Panc1 (cell line): ENCODE measurements at regions not wholly inside any gene's neighbourhood (a gene's known extent, or its start where the extent isn't known, plus 50 kb on each side); places are given as distances from the start of the nearest gene placed in this dataset.

Experiments
- ATAC-seq: fragments of 200-7000 bp; cut with Tn5 transposase; 2 replicates; pipeline ENCODE4 v1.9.1; 2020; ENCODE audit warnings: mild to moderate bottlenecking, moderate library complexity
- BruUV-seq: library from RNA; stranded (reverse); fragments of 400-500 nt; replicated peaks from 2 replicates; lab custom pipeline; 2021; lab: Mats Ljungman, UMichigan
- CTCF ChIA-PET: fragments of 300-600 bp; sonication (Branson Sonifier 250); formaldehyde crosslinking; loops from one replicate; lab custom pipeline; 2022; ENCODE audit warnings: antibody characterized with exemption; lab: Charles Lee
- POLR2A ChIA-PET: fragments of 300-600 bp; sonication (Branson Sonifier 250); formaldehyde crosslinking; loops from one replicate; lab custom pipeline; 2022; ENCODE audit warnings: antibody characterized with exemption; lab: Charles Lee
- DNase-seq: peaks from one replicate; pipeline ENCODE4 v3.0.0-alpha.2; 2010; ENCODE audit warnings: low read depth, low spot score
- H3K27ac ChIP-seq: 2 replicates; pipeline ENCODE4 v1.5.1; 2011; ENCODE audit warnings: mild to moderate bottlenecking, low read length, inconsistent platforms
- H3K27me3 ChIP-seq: fragments of 200-500 bp; sonication (Bioruptor generic); 2 replicates; pipeline ENCODE4 v1.6.0; 2014; ENCODE audit warnings: low read length, inconsistent platforms; ENCODE audit not compliant: control insufficient read depth, insufficient read depth
- H3K36me3 ChIP-seq: fragments of 200-500 bp; sonication (Bioruptor generic); 2 replicates; pipeline ENCODE4 v1.5.1; 2014; ENCODE audit warnings: inconsistent platforms, mild to moderate bottlenecking, low read length, moderate library complexity; ENCODE audit not compliant: control insufficient read depth, insufficient read depth
- H3K4me1 ChIP-seq: 2 replicates; pipeline ENCODE4 v1.5.1; 2011; ENCODE audit warnings: inconsistent platforms, mild to moderate bottlenecking, low read length, moderate library complexity; ENCODE audit not compliant: control insufficient read depth, insufficient read depth
- H3K4me3 ChIP-seq, 2 experiments: 2 replicates each; pipeline ENCODE4 v1.5.1; 2011 to 2012; ENCODE audit warnings: low read depth in 2 of 2, low read length in 2 of 2, mild to moderate bottlenecking in 2 of 2, inconsistent platforms in 1 of 2, moderate library complexity in 1 of 2
- H3K9me3 ChIP-seq: fragments of 200-500 bp; sonication (Bioruptor generic); 2 replicates; pipeline ENCODE4 v1.5.1; 2014; ENCODE audit warnings: low read depth, mild to moderate bottlenecking, inconsistent platforms, low read length, moderate library complexity; ENCODE audit not compliant: control insufficient read depth, insufficient read depth
- POLR2AphosphoS5 ChIP-seq: IDR thresholded peaks from 2 replicates; pipeline ENCODE4 v1.6.1; 2012; ENCODE audit warnings: mild to moderate bottlenecking, low read depth, low read length, moderate library complexity
- REST ChIP-seq, 2 experiments: IDR thresholded peaks; 2 replicates each; pipeline ENCODE4 v1.6.1; 2011 to 2012; ENCODE audit warnings: low read depth in 2 of 2, control low read depth in 1 of 2, low read length in 1 of 2, mild to moderate bottlenecking in 1 of 2, moderate library complexity in 1 of 2; ENCODE audit not compliant: insufficient read depth in 1 of 2
- SIN3A ChIP-seq: IDR thresholded peaks from 2 replicates; pipeline ENCODE4 v1.6.1; 2012; ENCODE audit warnings: low read depth, mild to moderate bottlenecking, low read length, moderate library complexity, borderline replicate concordance; ENCODE audit not compliant: insufficient read depth
- TCF7L2 ChIP-seq: IDR thresholded peaks from 2 replicates; pipeline ENCODE4 v1.6.1; 2011; ENCODE audit warnings: mild to moderate bottlenecking, low read depth, low read length, inconsistent platforms
- in situ Hi-C: cut with HindIII; loops from 2 replicates; pipeline ENCODE4 v1.10.0; 2016; ENCODE audit warnings: low sequenced_read_pairs, low pct_unique_long_range_greater_than_20kb
- intact Hi-C: fragments of 100-400 bp; cut with micrococcal nuclease; formaldehyde crosslinking; loops from one replicate; pipeline ENCODE4 v1.10.0; 2022; ENCODE audit not compliant: unreplicated experiment
- TF ChIP-seq, protein P1 (sequence below): fragments of 450-650 bp; IDR thresholded peaks from 2 replicates; pipeline ENCODE4 v1.5.1; 2017; ENCODE audit warnings: mild to moderate bottlenecking

- no peaks in the 10 kb centered on the region for H3K36me3 ChIP-seq
- CTCF ChIA-PET, result no interaction called here
- BruUV-seq, result no TSS peak
- in situ Hi-C loops (no loop called here), intact Hi-C loops (no loop called here)
- ATAC-seq (no peak), DNase-seq (no peak)
- POLR2A ChIA-PET, result no interaction called here
- no peaks in the 10 kb centered on the region; the same call in 1 of the 2 replicates for H3K27me3 ChIP-seq
- TF ChIP-seq REST (IDR thresholded peaks at IDR 0.05; ENCODE audit: insufficient read depth in 1 of 2, low read depth in 2 of 2, low read length in 1 of 2) (no peak), POLR2AphosphoS5 (no peak), TCF7L2 (no peak), SIN3A (no peak)
- TF ChIP-seq, protein P1, sequence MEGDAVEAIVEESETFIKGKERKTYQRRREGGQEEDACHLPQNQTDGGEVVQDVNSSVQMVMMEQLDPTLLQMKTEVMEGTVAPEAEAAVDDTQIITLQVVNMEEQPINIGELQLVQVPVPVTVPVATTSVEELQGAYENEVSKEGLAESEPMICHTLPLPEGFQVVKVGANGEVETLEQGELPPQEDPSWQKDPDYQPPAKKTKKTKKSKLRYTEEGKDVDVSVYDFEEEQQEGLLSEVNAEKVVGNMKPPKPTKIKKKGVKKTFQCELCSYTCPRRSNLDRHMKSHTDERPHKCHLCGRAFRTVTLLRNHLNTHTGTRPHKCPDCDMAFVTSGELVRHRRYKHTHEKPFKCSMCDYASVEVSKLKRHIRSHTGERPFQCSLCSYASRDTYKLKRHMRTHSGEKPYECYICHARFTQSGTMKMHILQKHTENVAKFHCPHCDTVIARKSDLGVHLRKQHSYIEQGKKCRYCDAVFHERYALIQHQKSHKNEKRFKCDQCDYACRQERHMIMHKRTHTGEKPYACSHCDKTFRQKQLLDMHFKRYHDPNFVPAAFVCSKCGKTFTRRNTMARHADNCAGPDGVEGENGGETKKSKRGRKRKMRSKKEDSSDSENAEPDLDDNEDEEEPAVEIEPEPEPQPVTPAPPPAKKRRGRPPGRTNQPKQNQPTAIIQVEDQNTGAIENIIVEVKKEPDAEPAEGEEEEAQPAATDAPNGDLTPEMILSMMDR, result no peak
- H3K27ac ChIP-seq, result no peak overlapping the region
- no peaks in the 10 kb centered on the region for H3K9me3 ChIP-seq
- no peaks in the 10 kb centered on the region for H3K4me1 ChIP-seq
- H3K4me3 ChIP-seq, result no peak overlapping the region
These were observed 82.8 kb upstream of the FAM171A1 start for GRCh38 chr10:15453926-15454325.

DNA sequence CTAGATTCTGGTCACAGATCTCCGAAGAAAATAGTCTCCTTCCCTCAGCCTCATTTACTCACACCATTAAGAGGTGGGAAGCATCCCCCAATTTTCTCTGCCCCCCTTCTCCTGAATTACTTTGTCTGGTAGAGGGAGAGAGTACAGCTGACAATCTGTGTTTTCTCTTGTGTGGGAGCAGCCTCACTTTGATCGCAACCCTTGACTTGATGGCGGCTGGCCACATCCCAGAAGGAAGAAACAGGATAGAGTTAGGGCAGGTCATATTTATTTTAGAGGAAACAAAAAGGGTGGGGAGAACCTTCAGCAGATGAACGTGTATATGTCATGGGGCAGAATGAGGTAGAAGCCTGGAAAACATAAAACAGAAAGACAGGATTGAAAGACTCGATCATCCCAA lies 82.4 kb upstream of the FAM171A1 start:
- H3K27ac ChIP-seq, result no peak overlapping the region
- ChIA-PET CTCF (no interaction called here), POLR2A (no interaction called here)
- no peak for ATAC-seq
- H3K4me3 ChIP-seq, result no peak overlapping the region
- TF ChIP-seq SIN3A (no peak), REST (IDR thresholded peaks at IDR 0.05; ENCODE audit: insufficient read depth in 1 of 2, low read depth in 2 of 2, low read length in 1 of 2) (no peak), POLR2AphosphoS5 (no peak), TCF7L2 (no peak)
- TF ChIP-seq, protein P1, result no peak
- BruUV-seq, result no TSS peak
- DNase-seq, result no peak
- H3K36me3 ChIP-seq, result no peaks in the 10 kb centered on the region
- no peaks in the 10 kb centered on the region for H3K9me3 ChIP-seq
- no peaks in the 10 kb centered on the region; the same call in 1 of the 2 replicates for H3K27me3 ChIP-seq
- intact Hi-C loops, result no loop called here
- in situ Hi-C loops, result no loop called here
- no peaks in the 10 kb centered on the region for H3K4me1 ChIP-seq
